HG03280 (cell line): ENCODE measurements at regions not wholly inside any gene's neighbourhood (a gene's known extent, or its start where the extent isn't known, plus 50 kb on each side); places are given as distances from the start of the nearest gene placed in this dataset.
"Not testable (repeated sequence)": the region's sequence is repeated elsewhere in the genome, so short reads cannot be mapped to it uniquely, and the experiment has no call there.

Experiments
- ATAC-seq: cut with Tn5 transposase; IDR thresholded peaks from one replicate; pipeline ENCODE4 v1.9.1; 2021; ENCODE audit warnings: mild to moderate bottlenecking, moderate library complexity; ENCODE audit not compliant: unreplicated experiment

GRCh38 chr1:192476802-192477298 lies 98.7 kb upstream of the RGS1 start:
- peak; percentile 81 for ATAC-seq

GRCh38 chr1:192477630-192478029 lies 97.9 kb upstream of the RGS1 start:
- no peak for ATAC-seq

GRCh38 chr1:192485692-192486436 lies 89.7 kb upstream of the RGS1 start:
- ATAC-seq, result no peak

- no peak for ATAC-seq
Measured at GRCh38 chr1:192488058-192488457, 87.5 kb upstream of the RGS1 start.

GRCh38 chr1:192489047-192489446 lies 86.5 kb upstream of the RGS1 start:
- ATAC-seq, result no peak

- peak; percentile 95 for ATAC-seq
Measured at GRCh38 chr1:192489748-192490147, 85.8 kb upstream of the RGS1 start.

- ATAC-seq, result no peak
Measured at GRCh38 chr1:192491804-192492554, 83.6 kb upstream of the RGS1 start.

GRCh38 chr1:192493584-192493983 lies 82.0 kb upstream of the RGS1 start:
- ATAC-seq, result no peak

GRCh38 chr1:192496369-192497056 lies 79.1 kb upstream of the RGS1 start:
- no peak for ATAC-seq

- no peak for ATAC-seq
Measured at GRCh38 chr1:192497214-192497794, 78.3 kb upstream of the RGS1 start.

- not testable (repeated sequence) for ATAC-seq
Measured at GRCh38 chr1:192498092-192498491, 77.5 kb upstream of the RGS1 start.

GRCh38 chr1:192499061-192499581 lies 76.5 kb upstream of the RGS1 start:
- not testable (repeated sequence) for ATAC-seq

GRCh38 chr1:192500541-192500940 lies 75.0 kb upstream of the RGS1 start:
- not testable (repeated sequence) for ATAC-seq

GRCh38 chr1:192506741-192507155 lies 68.8 kb upstream of the RGS1 start:
- ATAC-seq, result peak; percentile 85

GRCh38 chr1:192512426-192513162 lies 63.0 kb upstream of the RGS1 start:
- ATAC-seq, result no peak

- ATAC-seq, result no peak
Measured at GRCh38 chr1:192513196-192513595, 62.4 kb upstream of the RGS1 start.

- ATAC-seq, result no peak
Measured at GRCh38 chr1:192513697-192514096, 61.9 kb upstream of the RGS1 start.

GRCh38 chr1:192516776-192517297 lies 58.7 kb upstream of the RGS1 start:
- peak; percentile 95 for ATAC-seq

GRCh38 chr1:192517716-192518355 lies 57.7 kb upstream of the RGS1 start:
- ATAC-seq, result not testable (repeated sequence)
